GM21367 (cell line): ENCODE measurements at regions not wholly inside any gene's neighbourhood (a gene's known extent, or its start where the extent isn't known, plus 50 kb on each side); places are given as distances from the start of the nearest gene placed in this dataset.

ENCODE experiments used
- ATAC-seq: cut with Tn5 transposase; IDR thresholded peaks from one replicate; pipeline ENCODE4 v1.9.1; 2021; ENCODE audit not compliant: unreplicated experiment

DNA sequence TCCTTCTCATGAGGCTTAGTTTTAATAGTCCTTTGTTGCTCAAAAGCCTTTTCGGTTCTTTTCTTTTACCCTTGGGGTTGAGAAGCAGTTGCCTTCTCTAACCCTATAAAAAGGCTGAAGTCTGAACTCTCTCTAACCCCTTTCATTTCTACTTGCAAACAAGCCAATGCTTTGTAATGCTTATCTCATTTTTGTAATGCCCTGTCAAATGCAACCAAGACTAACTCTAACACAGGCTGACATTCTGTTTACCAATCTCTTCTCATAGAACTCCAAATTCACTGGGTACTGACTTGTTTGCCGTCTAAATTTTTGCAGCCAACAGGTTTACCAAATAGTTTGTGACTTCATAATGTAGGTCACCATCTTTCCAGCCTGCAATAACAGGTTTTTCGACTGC is 233.9 kb upstream of the SNX7 start:
- ATAC-seq: no peak

DNA sequence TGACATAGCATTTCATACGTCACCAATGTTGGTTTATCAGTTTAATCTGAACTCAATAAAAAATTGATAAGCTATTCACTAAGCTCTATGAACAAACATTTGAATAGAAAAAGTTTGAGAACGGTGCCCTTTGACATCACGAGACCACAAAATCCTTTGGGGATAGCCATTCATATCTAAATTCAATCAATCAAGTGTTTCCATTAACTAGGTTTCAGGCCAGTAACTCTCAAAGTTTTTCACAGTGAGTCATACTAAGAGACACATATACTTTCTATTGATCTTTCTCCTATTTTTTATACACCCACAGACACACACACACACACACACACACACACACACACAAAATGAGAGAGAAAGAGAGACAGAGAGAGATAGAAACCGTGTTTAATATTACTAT is 235.4 kb upstream of the SNX7 start:
- no peak for ATAC-seq

- no peak for ATAC-seq
These were observed 238.7 kb upstream of the SNX7 start for GRCh38 chr1:98422816-98423215.

DNA sequence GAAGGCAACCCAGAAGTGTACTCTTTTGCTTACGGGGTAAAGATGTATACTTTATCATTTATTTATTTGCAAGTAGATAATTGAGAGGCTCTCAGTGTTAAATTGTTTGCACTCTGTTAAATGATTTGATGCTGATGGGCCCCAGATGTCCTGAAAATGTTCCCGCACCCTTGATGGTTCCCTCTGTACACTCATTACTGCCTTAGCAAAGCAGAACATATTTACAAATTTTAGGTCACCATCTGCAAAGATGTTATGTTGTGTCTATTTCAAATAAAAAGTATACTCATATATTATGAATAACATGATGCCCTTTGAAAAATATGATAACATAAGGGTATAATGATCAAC is 240.5 kb upstream of the SNX7 start:
- ATAC-seq: no peak

DNA sequence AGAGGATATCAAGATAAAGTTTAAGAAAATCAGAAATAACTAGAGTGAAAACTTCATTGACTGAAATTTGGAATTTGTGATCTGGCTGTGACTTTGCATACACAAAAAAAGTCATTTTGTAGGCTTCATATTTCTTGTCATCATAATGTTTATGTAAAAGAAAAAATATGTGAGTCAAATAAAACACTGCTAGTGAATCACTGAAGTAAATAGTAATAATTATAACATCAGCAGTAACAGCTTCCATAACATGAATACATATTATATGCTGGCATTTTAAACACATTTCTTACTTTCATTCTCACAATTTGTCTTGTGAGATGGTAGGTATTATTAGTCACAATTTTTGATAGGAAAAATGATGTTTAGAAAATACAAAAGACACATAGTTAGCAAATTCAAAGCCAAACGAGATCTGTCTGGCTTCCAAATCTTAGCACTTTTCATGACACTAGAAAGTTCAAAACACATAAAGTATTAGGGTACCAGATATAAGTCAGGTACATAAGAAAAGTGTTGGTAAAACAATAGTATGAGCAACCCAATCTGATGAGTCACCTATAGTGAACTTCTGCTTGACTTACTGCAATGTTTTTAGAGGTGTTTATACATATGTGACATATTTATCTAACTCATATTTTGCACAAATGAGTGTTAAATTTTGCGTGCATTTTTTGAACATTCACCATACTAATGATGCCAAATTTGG is 241.0 kb upstream of the SNX7 start:
- ATAC-seq: no peak

GRCh38 chr1:98417820-98418219 is 243.7 kb upstream of the SNX7 start:
- ATAC-seq: no peak

GRCh38 chr1:98410082-98410481 is 251.4 kb upstream of the SNX7 start:
- ATAC-seq: no peak

GRCh38 chr1:98406352-98407088 is 255.0 kb upstream of the SNX7 start:
- ATAC-seq: no peak

DNA sequence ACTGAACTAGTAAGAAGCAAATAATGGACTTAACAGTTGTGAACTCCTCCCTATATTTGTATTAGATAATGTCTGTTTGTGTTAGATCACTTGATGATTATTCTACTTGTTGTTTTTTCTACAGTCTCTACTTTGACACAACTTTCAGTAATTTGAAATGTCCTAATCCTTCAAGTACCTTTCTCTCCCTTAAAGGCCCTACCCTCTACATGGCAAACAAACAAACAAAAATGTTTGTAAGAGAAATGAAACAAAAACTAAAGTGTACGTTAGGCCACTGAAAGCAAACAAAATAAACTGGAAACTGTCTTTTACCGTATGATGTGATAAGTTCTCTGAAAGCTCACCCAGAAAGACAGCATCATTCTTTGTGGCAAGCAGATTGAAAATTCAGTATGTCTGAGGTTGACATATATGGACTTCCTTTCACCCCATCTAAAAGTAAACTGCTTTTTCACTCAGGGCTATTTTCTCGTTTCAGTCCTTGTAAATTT is 255.9 kb upstream of the SNX7 start:
- peak; percentile 81 for ATAC-seq

DNA sequence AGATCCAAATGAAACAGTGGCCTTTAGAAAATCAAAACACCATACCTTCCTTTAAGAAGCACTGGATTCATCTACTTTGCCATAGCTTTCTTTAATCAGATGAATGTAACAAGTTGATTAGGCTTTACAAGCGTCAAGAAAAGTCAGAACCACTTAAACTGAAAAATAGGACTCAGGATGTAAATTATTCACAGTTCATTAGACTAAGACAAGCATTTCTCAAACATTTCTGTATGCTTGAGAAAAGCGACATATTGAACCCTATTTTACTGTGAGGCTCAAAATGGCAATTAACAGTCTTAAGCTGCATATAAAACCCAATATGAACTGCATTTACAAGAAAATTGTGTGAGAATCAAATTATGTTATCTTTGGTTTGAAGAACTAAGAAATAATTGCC is 256.7 kb upstream of the SNX7 start:
- ATAC-seq: no peak

- ATAC-seq: no peak
These were observed 257.5 kb upstream of the SNX7 start for GRCh38 chr1:98403963-98404480.

- no peak for ATAC-seq
These were observed 258.7 kb upstream of the SNX7 start for GRCh38 chr1:98402860-98403259.

- no peak for ATAC-seq
These were observed 261.1 kb upstream of the SNX7 start for GRCh38 chr1:98400446-98400845.

DNA sequence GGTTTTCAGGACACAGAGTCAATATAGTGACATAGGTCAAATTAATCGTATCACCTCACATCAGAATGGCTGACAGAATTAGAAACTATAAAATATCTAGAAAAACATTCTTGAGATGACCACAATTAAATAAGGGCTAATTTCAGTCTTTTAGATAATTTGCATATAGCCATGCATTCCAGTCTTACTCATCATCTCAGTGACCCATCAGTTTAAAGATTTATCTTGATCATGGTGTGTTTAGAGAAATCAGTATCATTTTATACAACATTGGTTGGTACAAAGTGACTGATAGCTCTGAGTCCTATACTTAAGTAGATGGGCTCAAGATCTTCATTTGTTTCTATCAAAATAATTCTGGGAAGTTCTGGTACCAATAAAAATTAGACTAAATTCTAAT is 262.3 kb upstream of the SNX7 start:
- no peak for ATAC-seq

GRCh38 chr1:98398649-98399048 is 262.9 kb upstream of the SNX7 start:
- no peak for ATAC-seq

DNA sequence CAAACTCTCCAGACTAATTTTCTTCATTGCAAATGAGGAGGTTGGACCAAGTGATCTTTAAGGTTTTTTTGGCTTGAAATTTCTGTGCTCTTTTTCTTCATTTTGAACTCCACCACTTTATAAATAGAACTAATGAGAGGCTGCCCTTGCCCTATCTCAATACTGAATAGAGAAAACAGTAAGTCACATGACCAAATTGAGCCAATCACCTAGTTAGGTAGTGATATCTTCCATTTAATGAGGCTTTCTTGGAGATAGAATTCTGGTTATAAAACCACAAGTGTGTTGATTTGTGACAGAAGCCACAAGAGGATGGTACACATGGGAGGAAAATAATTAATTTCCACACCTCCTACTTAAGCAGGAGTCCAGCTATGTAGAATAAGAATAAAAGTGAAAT is 263.4 kb upstream of the SNX7 start:
- no peak for ATAC-seq

DNA sequence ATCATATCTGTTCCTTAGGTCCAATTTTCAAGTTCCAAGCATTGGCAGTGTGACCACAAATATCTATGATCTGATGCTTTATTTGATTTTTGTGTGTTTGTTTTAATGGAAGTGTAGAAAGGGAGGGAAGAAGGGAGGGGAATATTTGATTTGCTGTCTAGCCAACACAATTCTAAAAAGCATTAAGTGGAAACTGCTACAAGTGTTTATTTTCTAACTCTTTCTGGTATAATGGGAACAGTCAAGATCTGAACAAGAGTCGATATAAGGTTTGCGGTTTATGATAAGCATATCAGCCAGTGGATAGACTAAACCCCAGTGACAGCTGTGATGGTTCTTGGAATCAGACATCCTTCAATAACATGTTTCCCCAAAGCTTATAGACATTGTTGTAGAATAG is 267.8 kb upstream of the SNX7 start:
- no peak for ATAC-seq

DNA sequence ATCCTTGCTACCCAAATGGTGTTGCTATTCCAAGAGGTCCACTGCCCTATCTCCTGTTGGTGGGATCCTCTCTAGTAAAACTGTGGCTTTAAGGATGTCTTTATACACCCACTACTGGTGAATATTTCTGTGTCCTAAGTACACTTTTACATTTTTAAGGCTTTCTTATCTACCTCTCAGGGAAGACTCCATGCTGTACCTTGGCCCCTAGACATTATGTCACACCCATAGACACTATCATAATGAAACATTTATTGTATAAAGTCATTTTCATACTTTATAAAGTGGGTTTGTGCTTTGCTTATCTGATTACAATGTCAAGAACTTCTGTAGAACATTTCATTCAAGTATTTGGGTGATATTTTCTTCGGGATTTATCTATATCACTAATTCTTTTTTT is 270.3 kb upstream of the SNX7 start:
- no peak for ATAC-seq

DNA sequence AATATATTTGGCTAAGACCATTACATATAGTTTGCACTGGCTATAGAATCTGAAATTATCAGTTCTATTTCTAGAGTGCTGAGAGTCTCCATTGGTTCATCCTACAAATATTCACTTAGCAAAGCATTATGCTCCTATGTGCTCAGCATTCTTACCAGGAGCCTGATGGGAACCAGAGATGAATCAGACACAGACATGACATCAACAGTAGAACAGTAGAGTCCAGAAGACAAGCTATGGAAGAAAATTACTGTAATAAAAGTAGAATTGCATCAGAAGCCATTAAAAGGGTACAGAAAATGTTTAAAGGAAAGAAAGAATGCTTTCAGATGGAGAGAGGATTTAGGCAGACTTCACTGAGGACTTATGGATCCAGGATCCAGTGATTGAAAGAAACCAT is 271.7 kb upstream of the SNX7 start:
- ATAC-seq: no peak

- peak; percentile 64 for ATAC-seq
These were observed 273.1 kb upstream of the SNX7 start for GRCh38 chr1:98388441-98388840.

DNA sequence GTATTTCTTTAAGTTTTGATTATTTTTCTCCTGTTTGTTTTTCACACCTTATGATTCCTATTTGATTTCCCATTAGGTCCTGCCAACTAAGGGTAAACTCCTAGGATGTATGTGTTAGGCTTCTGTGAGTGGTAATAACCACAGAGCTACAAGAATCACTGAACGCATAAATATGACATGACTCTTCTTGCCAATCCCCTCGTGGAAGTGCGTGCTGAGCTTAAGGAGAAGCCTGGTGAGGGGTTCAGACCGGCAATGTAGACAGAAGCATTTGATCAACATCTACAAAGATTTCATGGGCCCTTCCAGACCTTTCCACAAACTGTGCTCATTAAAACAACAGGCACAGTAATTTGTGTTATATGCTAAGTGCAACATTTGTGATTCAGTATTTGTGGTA is 273.8 kb upstream of the SNX7 start:
- ATAC-seq: no peak

GRCh38 chr1:98386675-98387440 is 274.7 kb upstream of the SNX7 start:
- no peak for ATAC-seq
